ENCODE measurements at regions not wholly inside any gene's neighbourhood (a gene's known extent, or its start where the extent isn't known, plus 50 kb on each side); places are given as distances from the start of the nearest gene placed in this dataset.

DNA sequence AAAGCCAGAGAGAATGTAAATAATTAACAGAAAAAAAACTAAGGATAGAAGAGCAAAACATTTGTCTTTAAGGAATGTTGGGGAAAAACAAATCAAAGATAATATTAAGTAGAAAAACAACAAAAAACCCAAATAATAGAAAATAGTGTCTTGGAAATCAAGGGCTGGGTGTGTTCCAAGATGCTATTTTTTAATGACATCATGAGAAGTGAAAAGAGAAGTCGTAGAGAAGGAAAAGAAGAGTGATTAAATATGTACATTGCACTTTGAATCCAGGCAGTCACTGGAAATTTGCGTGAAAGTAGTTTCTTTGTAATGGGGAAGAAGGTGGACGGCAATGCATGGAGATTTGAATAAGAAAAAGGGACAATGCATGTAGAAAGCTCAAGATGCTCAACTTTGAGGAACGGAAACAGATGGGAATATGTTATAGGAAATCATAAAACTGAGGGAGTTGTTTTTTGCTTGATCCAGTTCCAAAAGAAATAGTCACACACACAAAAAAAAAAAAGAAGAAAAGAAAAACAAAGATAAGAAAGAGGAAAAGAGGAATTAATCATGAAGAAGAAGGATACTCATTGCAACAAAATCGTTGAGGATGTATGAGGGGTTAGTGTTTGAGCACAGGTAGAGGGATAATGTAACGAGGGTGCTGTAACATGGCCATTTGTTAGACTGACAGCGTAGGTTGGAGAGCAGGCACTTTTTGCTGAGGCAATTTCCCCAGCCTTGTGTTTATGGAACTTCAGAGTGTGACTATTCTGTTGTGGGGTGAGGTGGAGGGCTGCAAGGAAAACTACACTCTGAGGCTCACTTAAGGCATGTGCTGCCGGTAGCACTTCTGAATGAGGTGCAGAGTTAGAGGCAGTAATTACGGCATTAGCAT, 184.1 kb downstream of the CALCRL start:
- no peak for DNase-seq (ENCODE audit: low spot score)
- TF ChIP-seq, protein P1, sequence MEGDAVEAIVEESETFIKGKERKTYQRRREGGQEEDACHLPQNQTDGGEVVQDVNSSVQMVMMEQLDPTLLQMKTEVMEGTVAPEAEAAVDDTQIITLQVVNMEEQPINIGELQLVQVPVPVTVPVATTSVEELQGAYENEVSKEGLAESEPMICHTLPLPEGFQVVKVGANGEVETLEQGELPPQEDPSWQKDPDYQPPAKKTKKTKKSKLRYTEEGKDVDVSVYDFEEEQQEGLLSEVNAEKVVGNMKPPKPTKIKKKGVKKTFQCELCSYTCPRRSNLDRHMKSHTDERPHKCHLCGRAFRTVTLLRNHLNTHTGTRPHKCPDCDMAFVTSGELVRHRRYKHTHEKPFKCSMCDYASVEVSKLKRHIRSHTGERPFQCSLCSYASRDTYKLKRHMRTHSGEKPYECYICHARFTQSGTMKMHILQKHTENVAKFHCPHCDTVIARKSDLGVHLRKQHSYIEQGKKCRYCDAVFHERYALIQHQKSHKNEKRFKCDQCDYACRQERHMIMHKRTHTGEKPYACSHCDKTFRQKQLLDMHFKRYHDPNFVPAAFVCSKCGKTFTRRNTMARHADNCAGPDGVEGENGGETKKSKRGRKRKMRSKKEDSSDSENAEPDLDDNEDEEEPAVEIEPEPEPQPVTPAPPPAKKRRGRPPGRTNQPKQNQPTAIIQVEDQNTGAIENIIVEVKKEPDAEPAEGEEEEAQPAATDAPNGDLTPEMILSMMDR (IDR thresholded peaks at IDR 0.05; ENCODE audit: borderline replicate concordance, control extremely low read depth, extremely low read depth, insufficient read depth, missing control alignments) = no peak
- in situ Hi-C loops (cut with MboI; ENCODE audit: low sequenced_read_pairs, unreplicated experiment) = no loop called here

DNA sequence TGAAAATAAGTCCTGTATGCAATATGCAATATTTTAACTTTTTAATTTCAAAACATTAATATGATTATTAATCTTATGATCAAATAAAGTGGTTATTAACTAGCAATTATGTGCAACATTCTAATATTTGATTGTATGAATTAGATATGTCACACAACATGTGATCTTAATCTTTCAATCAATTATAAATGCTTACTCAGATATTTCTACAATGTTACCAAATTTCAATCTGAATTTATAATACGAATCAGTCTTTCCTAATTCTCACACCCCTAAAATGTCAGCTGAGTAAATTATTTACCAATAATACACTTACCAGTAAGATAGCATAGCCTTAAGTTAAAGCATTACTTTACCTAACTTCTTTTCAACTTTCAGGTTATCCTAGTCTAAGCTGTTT, 186.3 kb downstream of the CALCRL start:
- TF ChIP-seq, protein P1 (IDR thresholded peaks at IDR 0.05; ENCODE audit: borderline replicate concordance, control extremely low read depth, extremely low read depth, insufficient read depth, missing control alignments) = no peak
- in situ Hi-C loops (cut with MboI; ENCODE audit: low sequenced_read_pairs, unreplicated experiment) = no loop called here
- no peak for DNase-seq (ENCODE audit: low spot score)

DNA sequence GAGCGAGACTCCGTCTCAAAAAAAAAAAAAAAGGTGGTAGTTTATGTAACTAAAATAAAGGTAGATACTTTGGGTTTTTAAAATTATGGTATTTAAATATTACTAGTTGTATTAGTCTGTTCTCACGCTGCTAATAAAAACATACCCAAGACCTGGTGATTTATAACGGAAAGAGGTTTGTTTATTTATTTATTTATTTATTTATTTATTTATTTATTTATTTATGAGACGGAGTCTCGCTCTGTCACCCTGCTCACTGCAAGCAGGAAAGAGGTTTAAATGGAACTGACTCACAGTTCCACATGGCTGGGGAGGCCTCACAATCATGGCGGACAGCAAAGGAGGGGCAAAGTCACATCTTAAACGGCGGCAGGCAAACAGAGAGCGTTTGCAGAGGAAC, 196.0 kb downstream of the CALCRL start:
- TF ChIP-seq, protein P1 (IDR thresholded peaks at IDR 0.05; ENCODE audit: borderline replicate concordance, control extremely low read depth, extremely low read depth, insufficient read depth, missing control alignments) = no peak
- in situ Hi-C loops (cut with MboI; ENCODE audit: low sequenced_read_pairs, unreplicated experiment) = no loop called here
- DNase-seq (ENCODE audit: low spot score) = no peak

DNA sequence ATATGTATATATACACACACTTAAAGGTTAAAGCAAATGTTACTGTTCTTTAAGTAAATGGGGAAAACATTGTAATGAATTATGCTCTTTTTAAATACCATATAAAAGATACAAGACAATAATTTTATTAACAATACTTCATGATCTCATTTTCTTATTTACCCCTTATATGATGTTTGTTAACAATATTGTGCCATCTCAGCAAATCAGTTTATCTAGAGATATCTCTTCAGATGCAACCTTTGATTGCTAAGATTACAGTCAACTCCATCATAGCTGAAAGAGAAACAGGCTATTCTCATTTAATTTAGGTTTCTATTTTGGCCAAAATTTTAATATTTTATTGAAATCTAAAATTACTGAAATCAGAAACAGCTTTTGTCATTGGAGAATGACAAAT, 197.9 kb downstream of the CALCRL start:
- DNase-seq (ENCODE audit: low spot score) = no peak
- TF ChIP-seq, protein P1 (IDR thresholded peaks at IDR 0.05; ENCODE audit: borderline replicate concordance, control extremely low read depth, extremely low read depth, insufficient read depth, missing control alignments) = no peak
- in situ Hi-C loops (cut with MboI; ENCODE audit: low sequenced_read_pairs, unreplicated experiment) = no loop called here

DNA sequence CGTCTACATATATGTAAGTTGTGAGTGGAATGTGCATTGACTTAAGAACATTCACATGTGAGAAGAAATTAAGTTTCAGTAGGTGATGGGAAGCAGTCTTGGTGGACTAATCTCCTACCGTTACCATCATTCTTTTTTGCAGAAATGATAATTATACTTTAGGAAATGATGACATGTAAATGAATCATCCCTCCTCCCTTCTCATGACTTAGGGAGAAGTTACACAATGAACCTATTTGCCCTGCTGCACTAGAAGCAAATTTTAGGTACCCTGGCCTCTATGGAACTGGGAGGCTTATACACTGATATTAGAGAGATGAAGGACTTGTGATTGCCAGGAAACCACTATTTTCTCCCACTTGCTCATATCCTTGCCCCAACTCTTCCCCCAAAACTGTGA, 214.2 kb downstream of the CALCRL start:
- in situ Hi-C loops (cut with MboI; ENCODE audit: low sequenced_read_pairs, unreplicated experiment) = no loop called here
- no peak for DNase-seq (ENCODE audit: low spot score)
- TF ChIP-seq, protein P1 (IDR thresholded peaks at IDR 0.05; ENCODE audit: borderline replicate concordance, control extremely low read depth, extremely low read depth, insufficient read depth, missing control alignments) = no peak

DNA sequence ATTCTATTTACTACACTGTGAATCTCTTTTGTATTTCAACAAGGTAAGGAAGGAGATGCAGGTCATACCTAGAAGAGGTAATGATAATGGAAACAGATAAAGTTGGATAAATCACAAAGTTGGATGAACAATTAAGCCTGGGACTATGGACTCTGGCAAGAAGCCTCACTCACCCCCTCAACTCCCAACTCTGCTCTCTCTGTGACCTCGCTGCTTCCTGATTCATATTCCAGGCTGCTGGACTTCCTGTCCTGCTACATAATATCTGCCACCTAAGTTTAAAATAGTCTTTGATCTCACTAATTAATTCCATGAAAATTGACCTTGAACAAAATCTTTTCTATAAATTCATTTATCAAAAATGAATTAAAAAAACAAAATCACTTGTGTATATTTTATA, 215.3 kb downstream of the CALCRL start:
- TF ChIP-seq, protein P1 (IDR thresholded peaks at IDR 0.05; ENCODE audit: borderline replicate concordance, control extremely low read depth, extremely low read depth, insufficient read depth, missing control alignments) = no peak
- in situ Hi-C loops (cut with MboI; ENCODE audit: low sequenced_read_pairs, unreplicated experiment) = no loop called here
- no peak for DNase-seq (ENCODE audit: low spot score)

Measured in GM13976 (cell line).